Astrocyte (in vitro differentiated cells and primary cell): ENCODE measurements at regions not wholly inside any gene's neighbourhood (a gene's known extent, or its start where the extent isn't known, plus 50 kb on each side); places are given as distances from the start of the nearest gene placed in this dataset.

Experiments used
- DNase-seq: peaks from one replicate; pipeline ENCODE4 v3.0.0-alpha.2; 2010; ENCODE audit warnings: low read depth
- FAIRE-seq: peaks from 2 replicates; lab custom pipeline; 2011; peaks lifted over from hg19 to GRCh38; lab: Jason Lieb, UNC
- H2AFZ ChIP-seq: 2 replicates; pipeline ENCODE4 v1.6.0; 2012; ENCODE audit warnings: low read depth, low read length, inconsistent platforms
- H3K27ac ChIP-seq: 2 replicates; pipeline ENCODE4 v1.5.1; 2011; ENCODE audit warnings: low read depth, low read length, inconsistent platforms
- H3K27me3 ChIP-seq: 2 replicates; pipeline ENCODE4 v1.6.0; 2011; ENCODE audit warnings: low read length, inconsistent platforms; ENCODE audit not compliant: insufficient read depth
- H3K36me3 ChIP-seq: 2 replicates; pipeline ENCODE4 v1.5.1; 2011; ENCODE audit warnings: low read length, inconsistent platforms; ENCODE audit not compliant: insufficient read depth
- H3K4me1 ChIP-seq: 2 replicates; pipeline ENCODE4 v1.5.1; 2011; ENCODE audit warnings: low read length, inconsistent platforms; ENCODE audit not compliant: insufficient read depth
- H3K4me2 ChIP-seq: 2 replicates; pipeline ENCODE4 v1.6.0; 2012; ENCODE audit warnings: low read length, inconsistent platforms
- H3K4me3 ChIP-seq: 2 replicates; pipeline ENCODE4 v1.5.1; 2011; ENCODE audit warnings: low read depth, mild to moderate bottlenecking, low read length, inconsistent platforms; ENCODE audit not compliant: insufficient read depth
- H3K79me2 ChIP-seq: 2 replicates; pipeline ENCODE4 v1.6.0; 2012; ENCODE audit warnings: mild to moderate bottlenecking, low read length, inconsistent platforms; ENCODE audit not compliant: insufficient read depth
- H3K9ac ChIP-seq: 2 replicates; pipeline ENCODE4 v1.6.0; 2012; ENCODE audit warnings: mild to moderate bottlenecking, low read length, inconsistent platforms
- H3K9me3 ChIP-seq: 2 replicates; pipeline ENCODE4 v1.5.1; 2012; ENCODE audit warnings: low read depth, mild to moderate bottlenecking, low read length, inconsistent platforms; ENCODE audit not compliant: insufficient read depth
- H4K20me1 ChIP-seq: 2 replicates; pipeline ENCODE4 v1.6.0; 2012; ENCODE audit warnings: low read length, inconsistent platforms; ENCODE audit not compliant: insufficient read depth
- H3K27ac Mint-ChIP-seq: one replicate; pipeline ENCODE4 v1.8.0; 2021; ENCODE audit warnings: mild to moderate bottlenecking, mixed read lengths; ENCODE audit not compliant: unreplicated experiment
- H3K27me3 Mint-ChIP-seq: one replicate; pipeline ENCODE4 v1.8.0; 2021; ENCODE audit warnings: low read depth, mixed read lengths; ENCODE audit not compliant: unreplicated experiment
- H3K36me3 Mint-ChIP-seq: one replicate; pipeline ENCODE4 v1.8.0; 2021; ENCODE audit warnings: low read depth, mixed read lengths; ENCODE audit not compliant: unreplicated experiment
- H3K4me1 Mint-ChIP-seq: one replicate; pipeline ENCODE4 v1.8.0; 2021; ENCODE audit warnings: low read depth, mixed read lengths; ENCODE audit not compliant: unreplicated experiment
- H3K4me3 Mint-ChIP-seq: one replicate; pipeline ENCODE4 v1.8.0; 2021; ENCODE audit warnings: mild to moderate bottlenecking, moderate library complexity, mixed read lengths; ENCODE audit not compliant: unreplicated experiment
- H3K9me3 Mint-ChIP-seq: one replicate; pipeline ENCODE4 v1.8.0; 2021; ENCODE audit warnings: mild to moderate bottlenecking, mixed read lengths; ENCODE audit not compliant: unreplicated experiment
- CTCF ChIP-seq: IDR thresholded peaks from 2 replicates; pipeline ENCODE4 v1.5.1; 2011; ENCODE audit warnings: low read depth, mild to moderate bottlenecking, inconsistent platforms, low read length, moderate library complexity; ENCODE audit not compliant: insufficient read depth
- EZH2 ChIP-seq: IDR thresholded peaks from 2 replicates; pipeline ENCODE4 v1.6.1; 2012; ENCODE audit warnings: mild to moderate bottlenecking, low read length, inconsistent platforms; ENCODE audit not compliant: insufficient read depth

DNA sequence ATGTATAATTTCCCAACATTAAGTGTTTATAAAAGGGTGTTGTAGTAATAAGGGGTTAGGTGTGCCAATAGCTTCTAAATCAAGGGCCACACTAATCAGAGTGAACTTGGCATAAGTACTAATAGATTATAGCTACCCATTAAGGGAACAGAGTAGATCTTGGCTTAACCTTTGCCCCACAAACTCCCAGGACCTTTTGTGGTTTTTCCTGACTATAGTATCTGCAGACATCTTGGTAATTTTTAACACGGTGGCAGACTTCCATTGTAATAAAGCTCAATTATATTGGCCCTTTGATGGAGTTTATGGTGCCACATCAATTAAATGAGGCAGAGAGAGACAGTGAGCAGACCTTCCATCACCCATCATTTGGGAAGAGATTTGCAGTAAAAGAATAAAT, 358.5 kb upstream of the HNRNPA3 start:
- Mint-ChIP-seq H3K27ac (no peak overlapping the region), H3K36me3 (no peaks in the 10 kb centered on the region), H3K4me3 (no peak overlapping the region), H3K4me1 (peaks cover 3% of the 10 kb centered on the region), H3K27me3 (peaks cover 8% of the 10 kb centered on the region), H3K9me3 (no peaks in the 10 kb centered on the region)
- no peaks in the 10 kb centered on the region for H3K27me3 ChIP-seq
- no peak overlapping the region for H2AFZ ChIP-seq
- H3K9ac ChIP-seq = no peak overlapping the region
- FAIRE-seq = no peak
- H3K79me2 ChIP-seq = no peaks in the 10 kb centered on the region
- H3K4me1 ChIP-seq = no peaks in the 10 kb centered on the region
- H4K20me1 ChIP-seq = no peaks in the 10 kb centered on the region
- H3K27ac ChIP-seq = no peak overlapping the region
- H3K36me3 ChIP-seq = no peaks in the 10 kb centered on the region
- H3K9me3 ChIP-seq = no peaks in the 10 kb centered on the region
- no peak for DNase-seq
- H3K4me2 ChIP-seq = no peak overlapping the region
- no peak overlapping the region for H3K4me3 ChIP-seq
- TF ChIP-seq CTCF = no peak
- no peak for TF ChIP-seq EZH2

GRCh38 chr2:176854878-176855277, 357.7 kb upstream of the HNRNPA3 start:
- Histone ChIP-seq H3K27me3 (no peaks in the 10 kb centered on the region), H2AFZ (no peak overlapping the region), H3K9me3 (no peaks in the 10 kb centered on the region), H3K36me3 (no peaks in the 10 kb centered on the region), H4K20me1 (no peaks in the 10 kb centered on the region), H3K4me3 (no peak overlapping the region), H3K4me1 (no peaks in the 10 kb centered on the region), H3K9ac (no peak overlapping the region), H3K4me2 (no peak overlapping the region), H3K79me2 (no peaks in the 10 kb centered on the region), H3K27ac (no peak overlapping the region)
- no peak for TF ChIP-seq EZH2
- no peaks in the 10 kb centered on the region for H3K9me3 Mint-ChIP-seq
- FAIRE-seq = no peak
- peaks cover 6% of the 10 kb centered on the region for H3K27me3 Mint-ChIP-seq
- H3K4me1 Mint-ChIP-seq = peaks cover 3% of the 10 kb centered on the region
- H3K27ac Mint-ChIP-seq = no peak overlapping the region
- H3K36me3 Mint-ChIP-seq = no peaks in the 10 kb centered on the region
- no peak for DNase-seq
- no peak overlapping the region for H3K4me3 Mint-ChIP-seq

DNA sequence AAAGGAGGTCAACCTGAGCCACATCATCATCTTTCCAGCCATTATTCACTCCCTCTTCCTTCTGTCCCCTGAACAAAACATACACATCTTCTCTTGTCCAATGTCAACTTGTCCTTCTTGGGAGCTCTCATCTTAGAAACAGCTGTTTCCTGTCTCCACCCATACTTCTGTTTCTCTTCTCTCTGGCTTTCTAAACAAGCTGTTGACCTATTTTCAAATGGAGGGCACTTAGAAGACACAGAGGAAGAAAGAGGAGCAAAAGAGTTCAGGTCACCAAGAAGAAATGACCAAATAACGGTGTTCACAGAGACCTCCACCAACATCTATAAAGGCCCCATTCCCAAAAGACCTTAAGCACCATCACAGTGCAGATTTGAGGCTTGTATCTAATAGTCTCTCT, 355.9 kb upstream of the HNRNPA3 start:
- Histone ChIP-seq H4K20me1 (no peaks in the 10 kb centered on the region), H2AFZ (no peak overlapping the region), H3K36me3 (no peaks in the 10 kb centered on the region), H3K27ac (no peak overlapping the region), H3K9me3 (no peaks in the 10 kb centered on the region), H3K27me3 (no peaks in the 10 kb centered on the region), H3K4me2 (no peak overlapping the region), H3K4me1 (no peaks in the 10 kb centered on the region), H3K4me3 (no peak overlapping the region), H3K9ac (no peak overlapping the region), H3K79me2 (no peaks in the 10 kb centered on the region)
- Mint-ChIP-seq H3K9me3 (no peaks in the 10 kb centered on the region), H3K4me1 (no peaks in the 10 kb centered on the region), H3K4me3 (no peak overlapping the region), H3K27ac (no peak overlapping the region), H3K36me3 (no peaks in the 10 kb centered on the region), H3K27me3 (peaks cover 3% of the 10 kb centered on the region)
- FAIRE-seq (no peak), DNase-seq (no peak)
- no peak for TF ChIP-seq CTCF
- TF ChIP-seq EZH2 = no peak
